ENCODE measurements at regions not wholly inside any gene's neighbourhood (a gene's known extent, or its start where the extent isn't known, plus 50 kb on each side); places are given as distances from the start of the nearest gene placed in this dataset.

DNA sequence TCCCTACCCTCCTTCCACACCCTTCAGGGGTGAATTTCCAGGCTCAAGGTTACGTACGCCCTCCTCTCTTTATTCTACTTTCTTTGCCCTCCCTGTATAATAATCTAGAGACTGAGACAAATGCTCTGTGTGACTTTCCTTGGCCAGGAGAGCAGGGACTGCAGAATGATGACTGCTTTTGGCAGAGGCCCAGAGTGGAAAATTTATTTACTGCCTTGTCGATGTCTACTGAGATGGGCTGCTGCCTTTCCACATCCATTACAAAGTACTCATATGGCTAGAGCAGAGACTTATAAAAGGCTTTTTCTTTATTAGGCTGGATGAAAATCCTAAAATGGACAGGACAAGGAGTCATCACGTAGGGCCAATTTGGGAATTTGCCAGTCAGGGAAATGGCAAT lies 576.2 kb downstream of the TUSC7 start:
- ChIA-PET POLR2A (ENCODE audit: unreplicated experiment) (no interaction called here), CTCF (no interaction called here)
- no peak overlapping the region for H3K4me3 ChIP-seq
- intact Hi-C loops (cut with micrococcal nuclease; ENCODE audit: unreplicated experiment): no loop called here
- no peaks in the 10 kb centered on the region for H3K9me3 ChIP-seq (ENCODE audit: insufficient read depth, low read depth)
- H3K36me3 ChIP-seq (ENCODE audit: low read depth): no peaks in the 10 kb centered on the region
- no peaks in the 10 kb centered on the region for H3K27me3 ChIP-seq (ENCODE audit: insufficient read depth, low read depth)
- H3K4me2 ChIP-seq: no peak overlapping the region
- H3K27ac ChIP-seq: no peak overlapping the region
- no peaks in the 10 kb centered on the region for H3K4me1 ChIP-seq (replicated peaks; ENCODE audit: insufficient read depth)
- DNase-seq: no peak
- BruUV-seq (replicated peaks): no TSS peak
- H3K9me2 ChIP-seq (ENCODE audit: insufficient read depth): no peaks in the 10 kb centered on the region
- no peaks in the 10 kb centered on the region for H4K20me1 ChIP-seq (ENCODE audit: insufficient read depth)
- no peaks in the 10 kb centered on the region for H3K79me2 ChIP-seq (ENCODE audit: low read depth)
- no peak overlapping the region for H2AFZ ChIP-seq
- TF ChIP-seq, protein P1, sequence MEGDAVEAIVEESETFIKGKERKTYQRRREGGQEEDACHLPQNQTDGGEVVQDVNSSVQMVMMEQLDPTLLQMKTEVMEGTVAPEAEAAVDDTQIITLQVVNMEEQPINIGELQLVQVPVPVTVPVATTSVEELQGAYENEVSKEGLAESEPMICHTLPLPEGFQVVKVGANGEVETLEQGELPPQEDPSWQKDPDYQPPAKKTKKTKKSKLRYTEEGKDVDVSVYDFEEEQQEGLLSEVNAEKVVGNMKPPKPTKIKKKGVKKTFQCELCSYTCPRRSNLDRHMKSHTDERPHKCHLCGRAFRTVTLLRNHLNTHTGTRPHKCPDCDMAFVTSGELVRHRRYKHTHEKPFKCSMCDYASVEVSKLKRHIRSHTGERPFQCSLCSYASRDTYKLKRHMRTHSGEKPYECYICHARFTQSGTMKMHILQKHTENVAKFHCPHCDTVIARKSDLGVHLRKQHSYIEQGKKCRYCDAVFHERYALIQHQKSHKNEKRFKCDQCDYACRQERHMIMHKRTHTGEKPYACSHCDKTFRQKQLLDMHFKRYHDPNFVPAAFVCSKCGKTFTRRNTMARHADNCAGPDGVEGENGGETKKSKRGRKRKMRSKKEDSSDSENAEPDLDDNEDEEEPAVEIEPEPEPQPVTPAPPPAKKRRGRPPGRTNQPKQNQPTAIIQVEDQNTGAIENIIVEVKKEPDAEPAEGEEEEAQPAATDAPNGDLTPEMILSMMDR (conservative IDR thresholded peaks at IDR 0.05): no peak
- no peak for TF ChIP-seq EZH2 (IDR thresholded peaks at IDR 0.05; ENCODE audit: low read depth)
- H3F3A ChIP-seq (ENCODE audit: insufficient read depth, low read depth): no peaks in the 10 kb centered on the region

DNA sequence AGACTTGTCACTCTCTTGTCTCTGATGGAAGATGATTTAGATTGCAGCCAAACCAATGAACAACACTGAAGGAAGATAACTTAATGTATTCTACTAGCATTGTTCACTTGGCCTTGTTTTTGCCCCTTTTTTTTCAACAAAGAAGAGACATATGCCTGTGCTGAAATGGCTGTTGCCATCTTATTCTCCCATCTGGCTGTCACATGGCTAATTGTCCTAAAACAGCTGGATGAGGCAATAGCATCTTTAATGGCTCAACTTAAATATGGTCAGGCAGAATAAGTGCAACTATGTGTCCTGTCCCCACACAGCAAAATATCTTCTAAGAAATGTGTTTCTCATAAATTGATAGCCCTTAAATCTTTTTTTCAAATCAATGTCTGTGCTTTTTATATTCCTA lies 576.9 kb downstream of the TUSC7 start:
- ChIA-PET CTCF (no interaction called here), POLR2A (ENCODE audit: unreplicated experiment) (no interaction called here)

DNA sequence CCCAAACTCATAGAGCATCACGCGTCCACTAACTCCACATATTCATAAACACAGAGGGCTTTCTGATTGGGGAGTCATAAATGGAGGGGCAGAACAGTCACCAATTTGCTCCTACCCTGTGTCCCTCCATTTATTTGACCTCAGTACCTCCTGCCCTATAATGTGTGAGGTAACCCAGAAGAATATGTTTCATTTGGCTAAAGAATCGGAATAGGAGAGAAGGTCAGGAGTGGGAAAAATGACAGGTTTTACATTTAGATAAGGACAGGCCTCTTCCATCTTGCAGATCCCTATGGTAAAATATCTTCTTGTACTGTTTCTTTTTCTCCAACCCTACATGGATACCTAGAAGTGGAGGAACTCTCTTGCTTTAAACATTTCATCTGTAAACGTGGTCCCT lies 578.0 kb downstream of the TUSC7 start:
- no peak for TF ChIP-seq EZH2 (IDR thresholded peaks at IDR 0.05; ENCODE audit: low read depth)
- TF ChIP-seq, protein P1 (conservative IDR thresholded peaks at IDR 0.05): no peak
- no peaks in the 10 kb centered on the region for H3K9me2 ChIP-seq (ENCODE audit: insufficient read depth)
- no peak overlapping the region for H3K4me3 ChIP-seq
- no peaks in the 10 kb centered on the region for H4K20me1 ChIP-seq (ENCODE audit: insufficient read depth)
- no peaks in the 10 kb centered on the region for H3K27me3 ChIP-seq (ENCODE audit: insufficient read depth, low read depth)
- H3K27ac ChIP-seq: no peak overlapping the region
- no peak overlapping the region for H3K4me2 ChIP-seq
- H3K4me1 ChIP-seq (replicated peaks; ENCODE audit: insufficient read depth): no peaks in the 10 kb centered on the region
- no peak for DNase-seq
- H3F3A ChIP-seq (ENCODE audit: insufficient read depth, low read depth): no peaks in the 10 kb centered on the region
- H3K9me3 ChIP-seq (ENCODE audit: insufficient read depth, low read depth): no peaks in the 10 kb centered on the region
- H3K36me3 ChIP-seq (ENCODE audit: low read depth): no peaks in the 10 kb centered on the region
- BruUV-seq (replicated peaks): no TSS peak
- ChIA-PET CTCF (no interaction called here), POLR2A (ENCODE audit: unreplicated experiment) (no interaction called here)
- no peaks in the 10 kb centered on the region for H3K79me2 ChIP-seq (ENCODE audit: low read depth)
- no peak overlapping the region for H2AFZ ChIP-seq
- intact Hi-C loops (cut with micrococcal nuclease; ENCODE audit: unreplicated experiment): no loop called here

More for the DNA sequence above, 576.9 kb downstream of the TUSC7 start:
- Histone ChIP-seq H2AFZ (no peak overlapping the region), H3K27ac (no peak overlapping the region), H3K9me2 (ENCODE audit: insufficient read depth) (no peaks in the 10 kb centered on the region), H3F3A (ENCODE audit: insufficient read depth, low read depth) (no peaks in the 10 kb centered on the region), H3K79me2 (ENCODE audit: low read depth) (no peaks in the 10 kb centered on the region), H3K4me1 (replicated peaks; ENCODE audit: insufficient read depth) (no peaks in the 10 kb centered on the region), H3K9me3 (ENCODE audit: insufficient read depth, low read depth) (no peaks in the 10 kb centered on the region), H3K36me3 (ENCODE audit: low read depth) (no peaks in the 10 kb centered on the region), H3K27me3 (ENCODE audit: insufficient read depth, low read depth) (no peaks in the 10 kb centered on the region), H3K4me3 (no peak overlapping the region), H3K4me2 (no peak overlapping the region), H4K20me1 (ENCODE audit: insufficient read depth) (no peaks in the 10 kb centered on the region)
- BruUV-seq (replicated peaks): no TSS peak
- intact Hi-C loops (cut with micrococcal nuclease; ENCODE audit: unreplicated experiment): no loop called here
- no peak for DNase-seq
- TF ChIP-seq EZH2 (IDR thresholded peaks at IDR 0.05; ENCODE audit: low read depth): no peak
- TF ChIP-seq, protein P1 (conservative IDR thresholded peaks at IDR 0.05): no peak

Data from PC-9 (cell line).